ENCODE measurements at regions not wholly inside any gene's neighbourhood (a gene's known extent, or its start where the extent isn't known, plus 50 kb on each side); places are given as distances from the start of the nearest gene placed in this dataset.

DNA sequence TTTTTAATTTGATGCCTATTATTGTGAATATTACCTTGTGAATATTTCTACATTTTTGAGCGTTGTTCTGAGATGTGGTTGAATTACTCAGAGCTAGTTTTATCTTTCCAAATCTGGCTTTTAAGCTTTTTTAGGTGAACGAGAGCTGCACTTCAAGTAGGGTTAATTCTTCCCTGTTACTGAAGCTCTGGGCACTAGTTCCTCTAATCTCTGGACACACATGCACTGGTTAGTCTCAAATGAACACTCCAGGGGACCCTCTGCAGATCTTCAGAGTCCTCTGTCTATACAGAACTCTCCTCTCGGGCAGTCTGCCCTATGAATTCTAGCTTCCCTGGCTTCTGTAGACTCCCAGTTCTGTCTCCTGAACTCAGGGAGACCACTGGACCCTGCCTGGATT, 237.5 kb upstream of the TBC1D5 start:
- no peak for FAIRE-seq

GRCh38 chr3:17979252-17979651, 236.8 kb upstream of the TBC1D5 start:
- no peak for FAIRE-seq

DNA sequence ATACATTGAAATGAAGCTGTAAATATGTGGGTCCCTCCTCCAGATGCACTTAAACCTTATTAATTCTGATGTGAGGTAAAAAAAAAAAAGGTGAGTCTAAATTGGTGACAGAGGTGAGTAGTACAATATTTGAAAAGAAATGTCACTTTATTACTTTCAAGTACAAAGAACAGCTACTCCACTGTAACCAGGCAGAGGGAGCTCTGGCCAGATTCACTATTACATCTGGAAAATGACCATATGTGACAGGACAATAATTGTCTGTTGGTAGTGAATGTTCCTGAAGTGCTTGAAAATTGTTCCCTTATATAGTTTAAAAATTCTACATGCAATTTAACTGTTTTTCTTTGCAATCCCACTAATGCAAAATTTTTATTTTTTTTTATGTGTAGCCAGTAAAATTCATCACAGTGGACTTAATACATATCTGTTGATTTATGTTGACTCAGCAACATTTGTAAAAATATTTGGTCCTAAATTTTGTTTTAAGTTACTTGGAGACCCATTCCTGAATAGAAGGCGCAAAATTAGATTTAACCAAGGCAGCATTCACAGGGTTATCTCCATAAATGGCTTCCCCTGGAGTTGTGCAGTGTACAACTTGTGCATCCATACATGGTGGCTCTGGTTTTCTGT, 231.9 kb upstream of the TBC1D5 start:
- peak; percentile 96 for FAIRE-seq

DNA sequence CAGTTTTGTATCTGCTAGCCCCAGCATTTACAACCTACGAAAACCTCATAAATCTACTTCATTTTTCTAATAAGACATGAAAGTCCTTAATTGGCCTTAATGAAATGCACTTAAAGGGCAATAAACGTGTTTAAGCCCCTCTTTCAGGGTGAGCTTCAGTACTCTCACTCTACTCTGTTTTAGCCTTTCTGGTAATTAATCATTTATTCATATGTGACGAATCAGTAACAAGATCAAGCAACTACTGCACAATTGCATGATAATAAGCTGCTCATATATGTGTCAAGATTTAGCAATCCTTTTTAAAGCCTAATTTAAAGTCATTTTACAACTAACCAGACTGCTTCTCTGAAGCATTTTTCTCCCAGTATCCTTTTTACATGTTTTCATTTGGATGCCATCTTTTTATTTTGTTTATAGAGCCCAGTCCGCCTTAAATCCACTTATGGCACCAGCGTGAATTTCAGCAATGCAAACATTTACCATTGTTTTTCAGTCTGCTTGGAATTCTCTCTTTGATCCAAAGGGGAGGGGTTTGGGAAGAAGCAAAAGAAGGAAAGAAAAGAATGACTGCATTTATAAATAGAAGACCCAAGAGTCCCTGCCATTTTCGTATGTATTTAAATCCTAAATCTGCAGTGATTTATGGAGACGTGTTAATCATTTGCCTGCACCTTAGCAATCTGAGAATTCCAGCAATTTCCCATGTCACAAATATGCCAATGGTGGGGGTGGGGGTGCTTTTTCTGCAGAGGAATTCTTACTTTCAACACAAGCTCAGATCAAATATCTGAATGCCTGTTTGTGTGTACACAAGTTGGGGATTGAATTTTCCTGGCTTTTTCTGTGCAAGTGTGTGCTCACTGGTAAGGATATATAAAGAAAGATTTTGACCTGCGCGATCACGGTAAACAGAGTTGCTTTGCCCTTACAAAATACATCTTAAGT, 230.8 kb upstream of the TBC1D5 start:
- no peak for FAIRE-seq

- no peak for FAIRE-seq
Observed at GRCh38 chr3:17972476-17972875, 230.0 kb upstream of the TBC1D5 start.

DNA sequence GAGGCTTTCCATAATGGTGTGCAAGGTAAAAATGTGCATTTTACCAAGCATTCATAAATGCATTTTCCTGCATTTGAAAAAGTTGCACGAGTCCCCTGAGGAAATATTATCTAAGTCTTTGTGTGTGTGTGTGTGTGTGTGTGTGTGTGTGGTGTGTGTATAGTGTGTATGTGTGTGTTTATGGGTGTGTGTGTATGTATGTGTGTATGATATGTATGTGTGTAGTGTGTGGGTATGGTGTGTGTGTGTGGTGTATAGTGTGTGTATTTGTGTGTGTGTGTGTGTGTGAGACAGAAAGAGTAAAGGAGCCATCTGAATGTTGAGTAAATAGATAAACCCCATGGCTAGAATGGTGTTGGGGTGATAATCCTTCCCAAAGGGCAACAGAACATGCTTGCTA, 229.6 kb upstream of the TBC1D5 start:
- no peak for FAIRE-seq

- FAIRE-seq: no peak
Observed at GRCh38 chr3:17969985-17970568, 227.6 kb upstream of the TBC1D5 start.

- no peak for FAIRE-seq
Observed at GRCh38 chr3:17969244-17969643, 226.8 kb upstream of the TBC1D5 start.

GRCh38 chr3:17967953-17968607, 225.6 kb upstream of the TBC1D5 start:
- FAIRE-seq: no peak

DNA sequence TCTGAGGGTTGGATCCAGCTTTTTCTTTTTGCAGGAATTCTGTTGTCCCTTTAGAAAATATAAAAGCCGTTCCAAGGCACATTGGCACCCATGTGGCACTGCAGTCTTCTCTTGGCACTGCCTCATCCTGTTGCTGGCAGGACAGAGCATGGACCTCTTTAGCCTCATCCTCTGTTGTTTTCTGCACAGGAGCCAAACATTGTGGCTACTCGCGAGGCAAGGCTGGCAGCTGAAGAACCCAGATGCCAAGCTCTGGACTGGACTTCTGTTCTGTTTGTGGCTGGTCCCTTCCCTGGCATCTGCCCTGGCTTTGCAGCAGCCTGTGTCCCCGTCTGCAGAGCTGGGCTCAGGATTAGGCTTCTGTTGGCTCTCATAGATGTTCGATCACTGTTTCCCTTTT, 224.7 kb upstream of the TBC1D5 start:
- FAIRE-seq: no peak

DNA sequence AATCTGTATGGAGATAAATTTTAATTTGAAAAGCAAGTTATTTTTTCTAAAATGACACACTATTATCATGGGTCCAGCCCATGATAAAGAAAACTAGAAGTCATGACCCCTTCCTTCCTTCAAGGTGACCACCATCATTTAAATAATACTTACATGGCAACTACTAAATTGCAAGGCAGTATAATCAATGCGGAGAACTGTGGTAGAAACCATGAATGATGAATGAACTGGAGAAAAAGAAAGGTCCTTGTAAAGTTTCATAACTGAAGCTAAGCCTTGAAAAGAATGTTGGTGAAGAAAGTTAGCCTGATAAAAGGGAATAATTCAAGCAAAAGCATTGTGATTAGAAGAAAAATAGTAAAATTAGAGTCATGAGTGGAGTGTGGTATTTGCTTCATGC, 222.9 kb upstream of the TBC1D5 start:
- no peak for FAIRE-seq

- no peak for FAIRE-seq
Observed at GRCh38 chr3:17964108-17964507, 221.7 kb upstream of the TBC1D5 start.

DNA sequence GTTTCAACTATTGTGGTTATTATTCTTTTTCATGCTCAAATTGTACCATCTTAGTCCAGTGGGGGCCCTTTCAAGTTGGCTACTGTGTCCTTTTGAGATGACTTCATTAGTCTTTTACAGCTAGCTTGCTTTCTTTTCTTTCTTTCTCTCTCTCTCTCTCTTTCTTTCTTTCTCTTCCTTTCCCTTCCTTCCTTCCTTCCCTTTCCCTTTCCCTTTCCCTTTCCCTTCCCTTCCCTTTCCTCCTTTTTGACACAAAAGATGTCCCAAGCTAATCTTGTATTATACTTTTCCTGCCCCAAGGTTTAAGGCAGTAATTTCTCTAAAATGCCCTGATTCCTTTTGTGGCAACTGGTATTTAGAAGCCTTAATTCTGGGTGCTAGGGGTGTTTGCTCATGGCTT, 213.0 kb upstream of the TBC1D5 start:
- no peak for FAIRE-seq

- FAIRE-seq: no peak
Observed at GRCh38 chr3:17954801-17955200, 212.4 kb upstream of the TBC1D5 start.

DNA sequence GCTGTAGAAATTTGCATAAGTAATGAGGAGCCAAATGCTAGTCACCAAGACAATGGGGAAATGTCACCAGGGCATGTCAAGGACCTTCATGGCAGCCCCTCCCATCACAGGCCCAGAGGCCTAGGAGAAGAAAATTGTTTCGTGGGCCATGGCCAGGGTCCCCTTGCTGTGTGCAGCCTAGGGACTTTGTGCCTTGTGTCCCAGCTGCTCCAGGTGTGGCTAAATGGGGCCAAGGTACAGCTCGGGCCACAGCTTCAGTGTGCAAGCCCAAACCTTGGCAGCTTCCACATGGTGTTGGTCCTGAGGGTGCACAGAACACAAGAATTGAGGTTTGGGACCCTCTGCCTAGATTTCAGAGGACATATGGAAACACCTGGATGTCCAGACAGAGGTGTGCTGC, 208.8 kb upstream of the TBC1D5 start:
- no peak for FAIRE-seq

GRCh38 chr3:17949101-17949500, 206.7 kb upstream of the TBC1D5 start:
- FAIRE-seq: peak; percentile 21

DNA sequence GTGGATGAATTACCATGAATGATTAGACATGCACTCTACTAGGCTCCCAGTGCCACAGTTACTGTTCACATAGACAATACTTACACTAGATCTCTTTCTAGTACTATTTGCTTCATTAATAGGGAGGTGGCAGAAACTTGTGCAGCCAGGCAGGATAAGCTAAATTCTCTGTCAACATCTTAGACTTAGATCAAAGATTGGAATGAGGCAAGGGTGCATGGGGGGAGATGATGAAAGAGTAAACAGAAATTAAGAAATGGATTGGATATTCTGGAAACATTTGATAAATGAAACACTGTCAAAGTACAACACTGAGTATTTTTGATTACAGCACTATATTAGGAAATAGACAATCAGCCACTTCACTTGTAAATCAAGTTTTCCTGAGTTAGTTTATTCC, 205.4 kb upstream of the TBC1D5 start:
- FAIRE-seq: no peak

DNA sequence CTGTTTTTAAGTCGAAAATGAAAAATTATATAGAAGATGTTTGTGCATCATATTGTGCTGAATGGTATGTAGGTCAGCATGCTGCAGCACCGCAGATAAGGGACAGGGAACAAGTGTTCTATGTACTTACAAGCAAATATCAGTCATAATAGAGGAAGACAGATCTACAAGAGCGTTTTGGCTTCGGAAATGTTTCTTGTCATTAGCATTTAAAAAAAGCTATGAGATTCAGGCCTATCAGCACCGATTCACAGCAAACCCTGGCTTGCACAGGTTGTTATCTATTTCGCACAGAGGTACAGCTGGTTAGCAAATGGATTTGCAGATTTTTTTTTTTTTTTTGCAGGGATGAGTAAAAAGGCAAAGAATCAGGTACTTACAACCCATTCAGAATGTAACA, 204.2 kb upstream of the TBC1D5 start:
- peak; percentile 24 for FAIRE-seq

- no peak for FAIRE-seq
Observed at GRCh38 chr3:17945799-17946399, 203.5 kb upstream of the TBC1D5 start.

GRCh38 chr3:17945018-17945798, 202.8 kb upstream of the TBC1D5 start:
- no peak for FAIRE-seq

GRCh38 chr3:17942856-17943255, 200.4 kb upstream of the TBC1D5 start:
- no peak for FAIRE-seq

DNA sequence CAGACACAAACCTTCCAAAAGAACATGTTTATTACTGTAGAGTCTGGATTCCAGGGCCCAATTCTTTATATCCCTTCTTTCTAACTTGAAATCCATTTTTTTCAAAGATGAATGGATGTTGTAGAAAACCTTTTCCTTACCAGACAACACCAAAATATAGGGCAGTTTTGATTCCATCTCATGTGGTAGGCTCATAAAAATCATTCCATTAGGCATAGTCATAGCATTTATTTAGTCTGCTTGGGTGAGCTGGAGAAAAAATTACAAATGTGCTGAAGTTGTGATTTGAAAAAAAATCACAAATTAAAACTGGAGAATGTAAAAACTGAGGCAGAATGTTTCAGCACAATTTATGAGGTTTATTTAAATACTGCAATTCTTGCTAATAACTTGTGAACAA, 199.3 kb upstream of the TBC1D5 start:
- no peak for FAIRE-seq

Data from islet of Langerhans (tissue), 1 donor.